ENCODE measurements at regions not wholly inside any gene's neighbourhood (a gene's known extent, or its start where the extent isn't known, plus 50 kb on each side); places are given as distances from the start of the nearest gene placed in this dataset.

GRCh38 chr22:49699928-49700498 is 127.7 kb downstream of the BRD1 start (continued):
- no peak for TF ChIP-seq ZNF446 (CRISPR knock-in tag; IDR thresholded peaks at IDR 0.05)
- TF ChIP-seq ZNF501 (CRISPR knock-in tag; IDR thresholded peaks at IDR 0.05), result no peak
- TF ChIP-seq, protein P1, sequence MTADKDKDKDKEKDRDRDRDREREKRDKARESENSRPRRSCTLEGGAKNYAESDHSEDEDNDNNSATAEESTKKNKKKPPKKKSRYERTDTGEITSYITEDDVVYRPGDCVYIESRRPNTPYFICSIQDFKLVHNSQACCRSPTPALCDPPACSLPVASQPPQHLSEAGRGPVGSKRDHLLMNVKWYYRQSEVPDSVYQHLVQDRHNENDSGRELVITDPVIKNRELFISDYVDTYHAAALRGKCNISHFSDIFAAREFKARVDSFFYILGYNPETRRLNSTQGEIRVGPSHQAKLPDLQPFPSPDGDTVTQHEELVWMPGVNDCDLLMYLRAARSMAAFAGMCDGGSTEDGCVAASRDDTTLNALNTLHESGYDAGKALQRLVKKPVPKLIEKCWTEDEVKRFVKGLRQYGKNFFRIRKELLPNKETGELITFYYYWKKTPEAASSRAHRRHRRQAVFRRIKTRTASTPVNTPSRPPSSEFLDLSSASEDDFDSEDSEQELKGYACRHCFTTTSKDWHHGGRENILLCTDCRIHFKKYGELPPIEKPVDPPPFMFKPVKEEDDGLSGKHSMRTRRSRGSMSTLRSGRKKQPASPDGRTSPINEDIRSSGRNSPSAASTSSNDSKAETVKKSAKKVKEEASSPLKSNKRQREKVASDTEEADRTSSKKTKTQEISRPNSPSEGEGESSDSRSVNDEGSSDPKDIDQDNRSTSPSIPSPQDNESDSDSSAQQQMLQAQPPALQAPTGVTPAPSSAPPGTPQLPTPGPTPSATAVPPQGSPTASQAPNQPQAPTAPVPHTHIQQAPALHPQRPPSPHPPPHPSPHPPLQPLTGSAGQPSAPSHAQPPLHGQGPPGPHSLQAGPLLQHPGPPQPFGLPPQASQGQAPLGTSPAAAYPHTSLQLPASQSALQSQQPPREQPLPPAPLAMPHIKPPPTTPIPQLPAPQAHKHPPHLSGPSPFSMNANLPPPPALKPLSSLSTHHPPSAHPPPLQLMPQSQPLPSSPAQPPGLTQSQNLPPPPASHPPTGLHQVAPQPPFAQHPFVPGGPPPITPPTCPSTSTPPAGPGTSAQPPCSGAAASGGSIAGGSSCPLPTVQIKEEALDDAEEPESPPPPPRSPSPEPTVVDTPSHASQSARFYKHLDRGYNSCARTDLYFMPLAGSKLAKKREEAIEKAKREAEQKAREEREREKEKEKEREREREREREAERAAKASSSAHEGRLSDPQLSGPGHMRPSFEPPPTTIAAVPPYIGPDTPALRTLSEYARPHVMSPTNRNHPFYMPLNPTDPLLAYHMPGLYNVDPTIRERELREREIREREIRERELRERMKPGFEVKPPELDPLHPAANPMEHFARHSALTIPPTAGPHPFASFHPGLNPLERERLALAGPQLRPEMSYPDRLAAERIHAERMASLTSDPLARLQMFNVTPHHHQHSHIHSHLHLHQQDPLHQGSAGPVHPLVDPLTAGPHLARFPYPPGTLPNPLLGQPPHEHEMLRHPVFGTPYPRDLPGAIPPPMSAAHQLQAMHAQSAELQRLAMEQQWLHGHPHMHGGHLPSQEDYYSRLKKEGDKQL (CRISPR knock-in tag; IDR thresholded peaks at IDR 0.05; ENCODE audit: low read depth), result no peak
- no peak for TF ChIP-seq SMAD3 (CRISPR knock-in tag; IDR thresholded peaks at IDR 0.05)
- TF ChIP-seq PHF20 (CRISPR knock-in tag; IDR thresholded peaks at IDR 0.05), result no peak

- no peak for DNase-seq (ENCODE audit: low spot score)
- CTCF ChIA-PET (ENCODE audit: low intra/inter-chr PET ratio, low total read pairs), result no interaction called here
- H3K27ac ChIP-seq (ENCODE audit: extremely low read length, insufficient read depth, low read length), result no peak overlapping the region
- no peaks in the 10 kb centered on the region for H3K36me3 ChIP-seq (replicated peaks in 1 of 2; ENCODE audit: control insufficient read depth in 1 of 2, insufficient read depth in 2 of 2, low read length in 2 of 2)
- BruUV-seq (replicated peaks), result no TSS peak
- POLR2A ChIA-PET, result no interaction called here
- no peak for ATAC-seq
- H3K4me2 ChIP-seq (ENCODE audit: low read depth, low read length), result no peak overlapping the region
- in situ Hi-C loops (cut with HindIII; ENCODE audit: extremely low pct_ligation_motif_present, low pct_unique_long_range_greater_than_20kb), result no loop called here
- TF ChIP-seq, protein P2, sequence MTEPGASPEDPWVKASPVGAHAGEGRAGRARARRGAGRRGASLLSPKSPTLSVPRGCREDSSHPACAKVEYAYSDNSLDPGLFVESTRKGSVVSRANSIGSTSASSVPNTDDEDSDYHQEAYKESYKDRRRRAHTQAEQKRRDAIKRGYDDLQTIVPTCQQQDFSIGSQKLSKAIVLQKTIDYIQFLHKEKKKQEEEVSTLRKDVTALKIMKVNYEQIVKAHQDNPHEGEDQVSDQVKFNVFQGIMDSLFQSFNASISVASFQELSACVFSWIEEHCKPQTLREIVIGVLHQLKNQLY (CRISPR knock-in tag; IDR thresholded peaks at IDR 0.05), result no peak
- TF ChIP-seq ZNF704 (CRISPR knock-in tag; IDR thresholded peaks at IDR 0.05; ENCODE audit: borderline replicate concordance) (no peak), SCMH1 (CRISPR knock-in tag; IDR thresholded peaks at IDR 0.05; ENCODE audit: borderline replicate concordance) (no peak), MAFK (conservative IDR thresholded peaks at IDR 0.05 in 1 of 2, IDR thresholded peaks at IDR 0.05 in 1 of 2; ENCODE audit: low read length in 2 of 2) (no peak), BCL6 (CRISPR knock-in tag; IDR thresholded peaks at IDR 0.05) (no peak), PLSCR1 (CRISPR knock-in tag; IDR thresholded peaks at IDR 0.05; ENCODE audit: borderline replicate concordance) (no peak), ZNF343 (CRISPR knock-in tag; IDR thresholded peaks at IDR 0.05) (no peak), JDP2 (CRISPR knock-in tag; IDR thresholded peaks at IDR 0.05; ENCODE audit: borderline replicate concordance) (no peak), ZNF3 (CRISPR knock-in tag; IDR thresholded peaks at IDR 0.05) (no peak)
- intact Hi-C loops (cut with micrococcal nuclease; ENCODE audit: unreplicated experiment), result no loop called here
- no peaks in the 10 kb centered on the region for H3K79me2 ChIP-seq (ENCODE audit: insufficient read depth, low read length)
- 8% methylated on average over 2 of the region's 10 CpGs for WGBS (ENCODE audit: low lambda C conversion rate)
- H3K4me1 ChIP-seq (ENCODE audit: insufficient read depth, low read length), result no peaks in the 10 kb centered on the region
- peaks cover 4 to 42% of the 10 kb centered on the region in 2 experiments; a peak in 4 of 5 replicates for H3K27me3 ChIP-seq (ENCODE audit: control insufficient read depth in 1 of 2, insufficient read depth in 2 of 2, low read length in 2 of 2)
- H2AFZ ChIP-seq (ENCODE audit: low read length), result no peak overlapping the region
- H3K4me3 ChIP-seq (replicated peaks in 1 of 3; ENCODE audit: insufficient read depth in 1 of 3, low read depth in 2 of 3, low read length in 3 of 3), result no peak overlapping the region
- peaks cover 19% of the 10 kb centered on the region for H3K9me3 ChIP-seq (ENCODE audit: low read length)
- no peak overlapping the region for H3K9ac ChIP-seq (ENCODE audit: insufficient read depth, low read depth, low read length)
- no peak for FAIRE-seq
- no peaks in the 10 kb centered on the region for H4K20me1 ChIP-seq (ENCODE audit: insufficient read depth, low read length)
Measured at GRCh38 chr22:49699476-49699875, 128.2 kb downstream of the BRD1 start.

All from HepG2 (cell line).